ENCODE measurements at regions not wholly inside any gene's neighbourhood (a gene's known extent, or its start where the extent isn't known, plus 50 kb on each side); places are given as distances from the start of the nearest gene placed in this dataset.

- H3K27me3 Mint-ChIP-seq (ENCODE audit: insufficient read depth, unreplicated experiment) = no peaks in the 10 kb centered on the region
- no peaks in the 10 kb centered on the region for H3K36me3 Mint-ChIP-seq (ENCODE audit: insufficient read depth, unreplicated experiment)
- no peaks in the 10 kb centered on the region for H3K9me3 Mint-ChIP-seq (ENCODE audit: unreplicated experiment)
- no TSS peak for BruUV-seq (replicated peaks)
- no peak overlapping the region for H3K27ac Mint-ChIP-seq (ENCODE audit: low read depth, unreplicated experiment)
- no peak overlapping the region for H3K4me3 Mint-ChIP-seq (ENCODE audit: unreplicated experiment)
- no peak for TF ChIP-seq CTCF (IDR thresholded peaks at IDR 0.05; ENCODE audit: unreplicated experiment)
- intact Hi-C loops (cut with micrococcal nuclease) = no loop called here
- DNase-seq (ENCODE audit: unreplicated experiment) = no peak
- ChIA-PET POLR2A (no interaction called here), CTCF (no interaction called here)
- H3K4me1 Mint-ChIP-seq (ENCODE audit: insufficient read depth, unreplicated experiment) = no peaks in the 10 kb centered on the region
Measured at GRCh38 chr7:24029068-24029467, 254.9 kb upstream of the NPY start.

GRCh38 chr7:24034251-24034650 is 249.7 kb upstream of the NPY start:
- Mint-ChIP-seq H3K27me3 (ENCODE audit: insufficient read depth, unreplicated experiment) (no peaks in the 10 kb centered on the region), H3K4me1 (ENCODE audit: insufficient read depth, unreplicated experiment) (peaks cover 6% of the 10 kb centered on the region), H3K36me3 (ENCODE audit: insufficient read depth, unreplicated experiment) (no peaks in the 10 kb centered on the region), H3K9me3 (ENCODE audit: unreplicated experiment) (no peaks in the 10 kb centered on the region), H3K4me3 (ENCODE audit: unreplicated experiment) (no peak overlapping the region), H3K27ac (ENCODE audit: low read depth, unreplicated experiment) (no peak overlapping the region)
- DNase-seq (ENCODE audit: unreplicated experiment) = no peak
- intact Hi-C loops (cut with micrococcal nuclease) = no loop called here
- BruUV-seq (replicated peaks) = no TSS peak
- CTCF ChIA-PET = no interaction called here
- no peak for TF ChIP-seq CTCF (IDR thresholded peaks at IDR 0.05; ENCODE audit: unreplicated experiment)
- POLR2A ChIA-PET = no interaction called here

- TF ChIP-seq CTCF (IDR thresholded peaks at IDR 0.05; ENCODE audit: unreplicated experiment) = no peak
- no peak overlapping the region for H3K4me3 Mint-ChIP-seq (ENCODE audit: unreplicated experiment)
- intact Hi-C loops (cut with micrococcal nuclease) = no loop called here
- H3K4me1 Mint-ChIP-seq (ENCODE audit: insufficient read depth, unreplicated experiment) = peaks cover 9% of the 10 kb centered on the region
- POLR2A ChIA-PET = no interaction called here
- H3K27ac Mint-ChIP-seq (ENCODE audit: low read depth, unreplicated experiment) = no peak overlapping the region
- BruUV-seq (replicated peaks) = no TSS peak
- no peak for DNase-seq (ENCODE audit: unreplicated experiment)
- H3K9me3 Mint-ChIP-seq (ENCODE audit: unreplicated experiment) = no peaks in the 10 kb centered on the region
- CTCF ChIA-PET = no interaction called here
- H3K27me3 Mint-ChIP-seq (ENCODE audit: insufficient read depth, unreplicated experiment) = no peaks in the 10 kb centered on the region
- H3K36me3 Mint-ChIP-seq (ENCODE audit: insufficient read depth, unreplicated experiment) = no peaks in the 10 kb centered on the region
Measured at GRCh38 chr7:24035366-24036032, 248.5 kb upstream of the NPY start.

DNA sequence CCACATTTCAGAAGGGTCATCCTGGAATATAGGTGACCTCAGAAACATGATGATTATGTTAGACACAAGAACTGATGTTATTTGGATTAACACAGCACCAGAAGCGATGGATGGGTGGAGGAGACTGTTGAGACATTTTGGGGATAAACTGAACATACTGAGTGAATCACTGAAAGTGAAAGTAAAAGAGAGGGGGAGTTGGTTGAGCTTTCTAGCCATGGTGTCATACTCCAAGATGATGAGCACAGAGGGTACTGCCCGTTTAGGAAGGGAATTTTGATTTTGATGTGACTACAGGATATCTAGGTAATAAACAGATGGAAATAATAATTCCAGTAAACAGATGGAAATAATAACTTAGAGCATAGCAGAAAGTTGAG is 248.0 kb upstream of the NPY start:
- BruUV-seq (replicated peaks) = no TSS peak
- POLR2A ChIA-PET = no interaction called here
- intact Hi-C loops (cut with micrococcal nuclease) = no loop called here
- Mint-ChIP-seq H3K4me1 (ENCODE audit: insufficient read depth, unreplicated experiment) (peaks cover 9% of the 10 kb centered on the region), H3K36me3 (ENCODE audit: insufficient read depth, unreplicated experiment) (no peaks in the 10 kb centered on the region), H3K9me3 (ENCODE audit: unreplicated experiment) (no peaks in the 10 kb centered on the region), H3K27ac (ENCODE audit: low read depth, unreplicated experiment) (no peak overlapping the region), H3K4me3 (ENCODE audit: unreplicated experiment) (no peak overlapping the region), H3K27me3 (ENCODE audit: insufficient read depth, unreplicated experiment) (no peaks in the 10 kb centered on the region)
- TF ChIP-seq CTCF (IDR thresholded peaks at IDR 0.05; ENCODE audit: unreplicated experiment) = no peak
- no peak for DNase-seq (ENCODE audit: unreplicated experiment)
- CTCF ChIA-PET = no interaction called here
